ENCODE measurements at regions not wholly inside any gene's neighbourhood (a gene's known extent, or its start where the extent isn't known, plus 50 kb on each side); places are given as distances from the start of the nearest gene placed in this dataset.
"Not testable (repeated sequence)": the region's sequence is repeated elsewhere in the genome, so short reads cannot be mapped to it uniquely, and the experiment has no call there.

GRCh38 chr21:23812485-23812884 lies 1794.8 kb downstream of the MRPL39 start:
- Mint-ChIP-seq H3K9me3 (ENCODE audit: low read depth) (peaks cover 28% of the 10 kb centered on the region), H3K36me3 (ENCODE audit: insufficient read depth) (no peaks in the 10 kb centered on the region), H3K27me3 (no peaks in the 10 kb centered on the region), H3K27ac (no peak overlapping the region), H3K4me1 (ENCODE audit: low read depth) (no peaks in the 10 kb centered on the region), H3K4me3 (ENCODE audit: low read depth) (no peak overlapping the region)
- DNase-seq (ENCODE audit: low spot score, unreplicated experiment) = no peak
- no peak for TF ChIP-seq CTCF (IDR thresholded peaks at IDR 0.05; ENCODE audit: unreplicated experiment)

- Mint-ChIP-seq H3K36me3 (ENCODE audit: insufficient read depth) (no peaks in the 10 kb centered on the region), H3K27ac (no peak overlapping the region), H3K27me3 (no peaks in the 10 kb centered on the region), H3K9me3 (ENCODE audit: low read depth) (peaks cover 25% of the 10 kb centered on the region), H3K4me1 (ENCODE audit: low read depth) (no peaks in the 10 kb centered on the region), H3K4me3 (ENCODE audit: low read depth) (no peak overlapping the region)
- TF ChIP-seq CTCF (IDR thresholded peaks at IDR 0.05; ENCODE audit: unreplicated experiment) = no peak
- no peak for DNase-seq (ENCODE audit: low spot score, unreplicated experiment)
Observed at GRCh38 chr21:23811805-23812204, 1795.5 kb downstream of the MRPL39 start.

GRCh38 chr21:23809573-23809972 lies 1797.7 kb downstream of the MRPL39 start:
- no peak for DNase-seq (ENCODE audit: low spot score, unreplicated experiment)
- H3K36me3 Mint-ChIP-seq (ENCODE audit: insufficient read depth) = no peaks in the 10 kb centered on the region
- H3K4me1 Mint-ChIP-seq (ENCODE audit: low read depth) = no peaks in the 10 kb centered on the region
- no peak overlapping the region for H3K4me3 Mint-ChIP-seq (ENCODE audit: low read depth)
- H3K9me3 Mint-ChIP-seq (ENCODE audit: low read depth) = peaks cover 31% of the 10 kb centered on the region
- TF ChIP-seq CTCF (IDR thresholded peaks at IDR 0.05; ENCODE audit: unreplicated experiment) = no peak
- no peak overlapping the region for H3K27ac Mint-ChIP-seq
- H3K27me3 Mint-ChIP-seq = no peaks in the 10 kb centered on the region

GRCh38 chr21:23806966-23807548 lies 1800.2 kb downstream of the MRPL39 start:
- H3K36me3 Mint-ChIP-seq (ENCODE audit: insufficient read depth); DNase-seq (ENCODE audit: low spot score, unreplicated experiment); H3K27me3 Mint-ChIP-seq; H3K4me1 Mint-ChIP-seq (ENCODE audit: low read depth); H3K27ac Mint-ChIP-seq; H3K4me3 Mint-ChIP-seq (ENCODE audit: low read depth): not testable (repeated sequence)
- H3K9me3 Mint-ChIP-seq (ENCODE audit: low read depth) = peaks cover 31% of the 10 kb centered on the region

- Mint-ChIP-seq H3K36me3 (ENCODE audit: insufficient read depth) (no peaks in the 10 kb centered on the region), H3K4me1 (ENCODE audit: low read depth) (no peaks in the 10 kb centered on the region), H3K9me3 (ENCODE audit: low read depth) (peaks cover 32% of the 10 kb centered on the region), H3K4me3 (ENCODE audit: low read depth) (no peak overlapping the region), H3K27ac (no peak overlapping the region), H3K27me3 (no peaks in the 10 kb centered on the region)
- no peak for TF ChIP-seq CTCF (IDR thresholded peaks at IDR 0.05; ENCODE audit: unreplicated experiment)
- no peak for DNase-seq (ENCODE audit: low spot score, unreplicated experiment)
Observed at GRCh38 chr21:23804866-23805265, 1802.4 kb downstream of the MRPL39 start.

GRCh38 chr21:23801292-23801691 lies 1806.0 kb downstream of the MRPL39 start:
- no peak for TF ChIP-seq CTCF (IDR thresholded peaks at IDR 0.05; ENCODE audit: unreplicated experiment)
- no peaks in the 10 kb centered on the region for H3K4me1 Mint-ChIP-seq (ENCODE audit: low read depth)
- no peak overlapping the region for H3K27ac Mint-ChIP-seq
- DNase-seq (ENCODE audit: low spot score, unreplicated experiment) = no peak
- H3K36me3 Mint-ChIP-seq (ENCODE audit: insufficient read depth) = no peaks in the 10 kb centered on the region
- H3K27me3 Mint-ChIP-seq = no peaks in the 10 kb centered on the region
- no peak overlapping the region for H3K4me3 Mint-ChIP-seq (ENCODE audit: low read depth)
- H3K9me3 Mint-ChIP-seq (ENCODE audit: low read depth) = peaks cover 20% of the 10 kb centered on the region
